Hepatocyte (in vitro differentiated cells): ENCODE measurements at regions not wholly inside any gene's neighbourhood (a gene's known extent, or its start where the extent isn't known, plus 50 kb on each side); places are given as distances from the start of the nearest gene placed in this dataset.

Experiments used
- DNase-seq: peaks from one replicate; pipeline ENCODE4 v3.0.0-alpha.2; 2016; ENCODE audit warnings: low spot score
- H2AFZ ChIP-seq: fragments of 200-600 bp; sonication (generic); 2 replicates; pipeline ENCODE4 v1.6.0; 2016; ENCODE audit warnings: antibody characterized with exemption, mild to moderate bottlenecking
- H3K27ac ChIP-seq: fragments of 200-600 bp; sonication (generic); 2 replicates; pipeline ENCODE4 v1.5.1; 2016; ENCODE audit warnings: mild to moderate bottlenecking
- H3K27me3 ChIP-seq: fragments of 200-600 bp; sonication (generic); 2 replicates; pipeline ENCODE4 v1.6.1; 2016
- H3K36me3 ChIP-seq: fragments of 200-600 bp; sonication (generic); replicated peaks from 2 replicates; pipeline ENCODE4 v1.5.1; 2016; ENCODE audit warnings: low read depth; ENCODE audit not compliant: insufficient read depth
- H3K4me1 ChIP-seq: fragments of 200-600 bp; sonication (generic); 2 replicates; pipeline ENCODE4 v1.5.1; 2016; ENCODE audit warnings: mild to moderate bottlenecking, moderate library complexity; ENCODE audit not compliant: insufficient read depth
- H3K4me2 ChIP-seq: fragments of 200-600 bp; sonication (generic); 2 replicates; pipeline ENCODE4 v1.6.0; 2016
- H3K4me3 ChIP-seq: fragments of 200-600 bp; sonication (generic); 2 replicates; pipeline ENCODE4 v1.5.1; 2016; ENCODE audit warnings: mild to moderate bottlenecking
- H3K79me2 ChIP-seq: fragments of 200-600 bp; sonication (generic); 2 replicates; pipeline ENCODE4 v1.6.0; 2017; ENCODE audit warnings: mild to moderate bottlenecking
- H3K9me2 ChIP-seq: fragments of 200-600 bp; sonication (generic); replicated peaks from 2 replicates; pipeline ENCODE4 v1.6.0; 2017; ENCODE audit warnings: mild to moderate bottlenecking; ENCODE audit not compliant: insufficient read depth
- H3K9me3 ChIP-seq: fragments of 200-600 bp; sonication (generic); 2 replicates; pipeline ENCODE4 v1.5.1; 2016; ENCODE audit warnings: low read depth, mild to moderate bottlenecking
- H4K20me1 ChIP-seq: fragments of 200-600 bp; sonication (generic); 2 replicates; pipeline ENCODE4 v1.6.0; 2016; ENCODE audit warnings: mild to moderate bottlenecking; ENCODE audit not compliant: insufficient read depth, poor library complexity, severe bottlenecking
- CTCF ChIP-seq: fragments of 200-600 bp; sonication (generic); IDR thresholded peaks from 2 replicates; pipeline ENCODE4 v1.5.1; 2016; ENCODE audit warnings: antibody characterized with exemption, mild to moderate bottlenecking; ENCODE audit not compliant: poor library complexity
- EZH2 ChIP-seq: fragments of 200-600 bp; sonication (generic); IDR thresholded peaks from 2 replicates; pipeline ENCODE4 v1.6.1; 2016; ENCODE audit warnings: antibody characterized with exemption, mild to moderate bottlenecking, borderline replicate concordance
- EZH2phosphoT487 ChIP-seq: fragments of 200-600 bp; sonication (generic); IDR thresholded peaks from one replicate; pipeline ENCODE4 v1.6.1; 2018; ENCODE audit warnings: antibody characterized with exemption, mild to moderate bottlenecking, low read depth, moderate library complexity; ENCODE audit not compliant: unreplicated experiment, severe bottlenecking
- WGBS: methylation state at CpG from one replicate; pipeline ENCODE4 v1.1.6; 2016; ENCODE audit warnings: low lambda C conversion rate; ENCODE audit errors: missing lambda C conversion rate; 5-methylcytosine and 5-hydroxymethylcytosine counted together

DNA sequence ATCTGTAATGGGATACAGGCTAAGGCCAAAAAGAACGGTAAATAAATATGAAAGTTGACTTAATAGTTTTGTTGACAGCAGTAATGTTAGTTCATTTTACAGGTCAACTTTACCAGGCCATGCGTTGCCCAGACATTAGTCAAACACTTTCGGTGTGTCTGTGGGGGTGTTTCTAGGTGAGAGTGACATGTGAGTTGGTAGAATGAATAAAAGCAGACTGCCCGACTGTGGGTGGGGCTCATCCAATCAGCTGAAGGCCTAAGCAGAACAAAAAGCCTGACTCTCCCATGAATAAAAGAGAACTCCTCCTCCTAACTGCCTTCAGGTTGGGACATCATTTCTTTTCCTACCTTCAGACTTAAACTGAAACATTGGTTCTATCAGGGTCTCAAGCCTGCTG is 132.3 kb downstream of the MTPAP start:
- no peaks in the 10 kb centered on the region for H3K9me2 ChIP-seq

GRCh38 chr10:30215623-30216022 is 133.5 kb downstream of the MTPAP start:
- no peaks in the 10 kb centered on the region for H3K36me3 ChIP-seq
- no peak overlapping the region for H3K4me3 ChIP-seq
- no peaks in the 10 kb centered on the region for H3K4me1 ChIP-seq
- no peaks in the 10 kb centered on the region for H4K20me1 ChIP-seq
- no peak overlapping the region for H3K27ac ChIP-seq
- H2AFZ ChIP-seq: no peak overlapping the region
- no peak for DNase-seq
- H3K79me2 ChIP-seq: no peaks in the 10 kb centered on the region
- no peaks in the 10 kb centered on the region for H3K9me2 ChIP-seq
- no peaks in the 10 kb centered on the region for H3K27me3 ChIP-seq
- TF ChIP-seq EZH2: no peak
- no peak for TF ChIP-seq EZH2phosphoT487
- TF ChIP-seq CTCF: no peak
- H3K9me3 ChIP-seq: no peaks in the 10 kb centered on the region
- H3K4me2 ChIP-seq: no peak overlapping the region
- WGBS: 70% methylated on average over 8 of the region's 8 CpGs

More for the DNA sequence above, 132.3 kb downstream of the MTPAP start:
- Histone ChIP-seq H3K27ac (no peak overlapping the region), H3K4me2 (no peak overlapping the region), H3K27me3 (no peaks in the 10 kb centered on the region), H3K4me3 (no peak overlapping the region), H3K9me3 (no peaks in the 10 kb centered on the region), H3K4me1 (no peaks in the 10 kb centered on the region), H3K79me2 (no peaks in the 10 kb centered on the region), H4K20me1 (no peaks in the 10 kb centered on the region), H2AFZ (no peak overlapping the region), H3K36me3 (no peaks in the 10 kb centered on the region)
- WGBS: 77% methylated on average over 4 of the region's 4 CpGs
- DNase-seq: no peak
- no peak for TF ChIP-seq EZH2phosphoT487
- no peak for TF ChIP-seq CTCF
- no peak for TF ChIP-seq EZH2

- no peaks in the 10 kb centered on the region for H3K9me2 ChIP-seq
- H2AFZ ChIP-seq: no peak overlapping the region
- H4K20me1 ChIP-seq: no peaks in the 10 kb centered on the region
- H3K4me2 ChIP-seq: no peak overlapping the region
- H3K27ac ChIP-seq: no peak overlapping the region
- H3K79me2 ChIP-seq: no peaks in the 10 kb centered on the region
- no peaks in the 10 kb centered on the region for H3K9me3 ChIP-seq
- TF ChIP-seq CTCF (no peak), EZH2 (no peak), EZH2phosphoT487 (no peak)
- DNase-seq: no peak
- 87% methylated on average over 2 of the region's 2 CpGs for WGBS
- H3K4me1 ChIP-seq: no peaks in the 10 kb centered on the region
- no peaks in the 10 kb centered on the region for H3K36me3 ChIP-seq
- H3K27me3 ChIP-seq: no peaks in the 10 kb centered on the region
- H3K4me3 ChIP-seq: no peak overlapping the region
Measured at GRCh38 chr10:30215141-30215540, 133.9 kb downstream of the MTPAP start.

DNA sequence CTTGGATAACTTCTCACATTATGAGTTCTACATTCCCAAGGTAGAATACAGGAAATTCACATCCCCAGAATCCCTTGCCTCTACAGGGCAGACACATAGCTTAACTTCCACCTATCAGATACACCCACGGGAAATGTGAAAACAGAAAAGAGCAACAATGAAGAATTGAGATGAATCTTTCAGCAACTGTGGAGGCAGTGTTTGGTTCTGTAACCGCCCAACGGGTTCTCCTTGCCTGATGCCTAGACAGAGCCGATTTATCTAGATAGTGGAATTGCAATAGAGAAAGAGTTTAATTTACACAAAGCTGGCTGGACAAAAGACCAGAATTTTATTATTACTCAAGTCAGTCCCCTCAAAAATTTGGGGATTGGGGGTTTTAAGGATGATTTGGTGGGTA is 138.8 kb downstream of the MTPAP start:
- WGBS: 90% methylated on average over 4 of the region's 4 CpGs
- no peaks in the 10 kb centered on the region for H4K20me1 ChIP-seq
- DNase-seq: no peak

More for the DNA sequence above, 138.8 kb downstream of the MTPAP start:
- Histone ChIP-seq H2AFZ (no peak overlapping the region), H3K79me2 (no peaks in the 10 kb centered on the region), H3K4me2 (no peak overlapping the region), H3K4me1 (no peaks in the 10 kb centered on the region), H3K9me2 (no peaks in the 10 kb centered on the region), H3K27ac (no peak overlapping the region), H3K9me3 (no peaks in the 10 kb centered on the region), H3K36me3 (no peaks in the 10 kb centered on the region), H3K27me3 (no peaks in the 10 kb centered on the region), H3K4me3 (no peak overlapping the region)
- no peak for TF ChIP-seq EZH2phosphoT487
- TF ChIP-seq CTCF: no peak
- TF ChIP-seq EZH2: no peak
